ENCODE measurements at regions not wholly inside any gene's neighbourhood (a gene's known extent, or its start where the extent isn't known, plus 50 kb on each side); places are given as distances from the start of the nearest gene placed in this dataset.

GRCh38 chr12:124451637-124452243 lies 115.7 kb downstream of the NCOR2 start:
- intact Hi-C loops (cut with DNase I, micrococcal nuclease), result no loop called here
- Histone ChIP-seq H3K4me3 (no peak overlapping the region), H3K4me1 (ENCODE audit: low read depth) (peaks cover 34% of the 10 kb centered on the region), H3K36me3 (ENCODE audit: low read depth) (no peaks in the 10 kb centered on the region), H3K9me3 (no peaks in the 10 kb centered on the region)
- no peak for ATAC-seq
- peak in 1 of 3 donors; percentile 31 for DNase-seq
- TF ChIP-seq, protein P1, sequence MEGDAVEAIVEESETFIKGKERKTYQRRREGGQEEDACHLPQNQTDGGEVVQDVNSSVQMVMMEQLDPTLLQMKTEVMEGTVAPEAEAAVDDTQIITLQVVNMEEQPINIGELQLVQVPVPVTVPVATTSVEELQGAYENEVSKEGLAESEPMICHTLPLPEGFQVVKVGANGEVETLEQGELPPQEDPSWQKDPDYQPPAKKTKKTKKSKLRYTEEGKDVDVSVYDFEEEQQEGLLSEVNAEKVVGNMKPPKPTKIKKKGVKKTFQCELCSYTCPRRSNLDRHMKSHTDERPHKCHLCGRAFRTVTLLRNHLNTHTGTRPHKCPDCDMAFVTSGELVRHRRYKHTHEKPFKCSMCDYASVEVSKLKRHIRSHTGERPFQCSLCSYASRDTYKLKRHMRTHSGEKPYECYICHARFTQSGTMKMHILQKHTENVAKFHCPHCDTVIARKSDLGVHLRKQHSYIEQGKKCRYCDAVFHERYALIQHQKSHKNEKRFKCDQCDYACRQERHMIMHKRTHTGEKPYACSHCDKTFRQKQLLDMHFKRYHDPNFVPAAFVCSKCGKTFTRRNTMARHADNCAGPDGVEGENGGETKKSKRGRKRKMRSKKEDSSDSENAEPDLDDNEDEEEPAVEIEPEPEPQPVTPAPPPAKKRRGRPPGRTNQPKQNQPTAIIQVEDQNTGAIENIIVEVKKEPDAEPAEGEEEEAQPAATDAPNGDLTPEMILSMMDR (IDR thresholded peaks at IDR 0.05), result no peak

DNA sequence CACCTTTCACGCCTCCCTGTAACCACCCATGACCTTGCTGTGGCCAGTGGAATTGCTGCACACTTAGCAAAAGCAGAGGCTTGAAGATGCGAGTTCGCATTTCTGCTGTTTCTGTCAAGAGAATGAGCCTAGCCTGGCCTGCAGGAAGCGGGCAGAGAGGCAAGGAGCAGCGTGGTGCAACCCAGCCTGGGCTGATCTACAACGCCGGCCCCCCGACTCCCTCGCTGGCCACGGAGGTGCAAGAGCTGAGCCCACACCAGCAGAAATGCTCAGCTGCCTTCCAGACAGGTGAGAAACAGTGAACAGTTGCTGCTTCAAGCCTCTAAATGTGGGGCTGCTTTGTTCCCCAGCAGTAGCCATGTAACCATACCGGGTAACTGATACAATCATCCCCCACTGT lies 116.4 kb downstream of the NCOR2 start:
- Histone ChIP-seq H3K36me3 (ENCODE audit: low read depth) (no peaks in the 10 kb centered on the region), H3K4me3 (no peak overlapping the region), H3K9me3 (no peaks in the 10 kb centered on the region), H3K4me1 (ENCODE audit: low read depth) (peaks cover 29% of the 10 kb centered on the region)
- DNase-seq (peak in 1 of 3 donors; percentile 36), ATAC-seq (no peak)
- TF ChIP-seq, protein P1 (IDR thresholded peaks at IDR 0.05), result no peak
- intact Hi-C loops (cut with DNase I, micrococcal nuclease), result no loop called here

GRCh38 chr12:124450376-124450750 lies 117.0 kb downstream of the NCOR2 start:
- ATAC-seq (no peak), DNase-seq (peak in 1 of 3 donors; percentile 40)
- Histone ChIP-seq H3K4me1 (ENCODE audit: low read depth) (peaks cover 22% of the 10 kb centered on the region), H3K36me3 (ENCODE audit: low read depth) (no peaks in the 10 kb centered on the region), H3K9me3 (no peaks in the 10 kb centered on the region), H3K4me3 (no peak overlapping the region)
- TF ChIP-seq, protein P1 (IDR thresholded peaks at IDR 0.05), result no peak
- intact Hi-C loops (cut with DNase I, micrococcal nuclease), result no loop called here

DNA sequence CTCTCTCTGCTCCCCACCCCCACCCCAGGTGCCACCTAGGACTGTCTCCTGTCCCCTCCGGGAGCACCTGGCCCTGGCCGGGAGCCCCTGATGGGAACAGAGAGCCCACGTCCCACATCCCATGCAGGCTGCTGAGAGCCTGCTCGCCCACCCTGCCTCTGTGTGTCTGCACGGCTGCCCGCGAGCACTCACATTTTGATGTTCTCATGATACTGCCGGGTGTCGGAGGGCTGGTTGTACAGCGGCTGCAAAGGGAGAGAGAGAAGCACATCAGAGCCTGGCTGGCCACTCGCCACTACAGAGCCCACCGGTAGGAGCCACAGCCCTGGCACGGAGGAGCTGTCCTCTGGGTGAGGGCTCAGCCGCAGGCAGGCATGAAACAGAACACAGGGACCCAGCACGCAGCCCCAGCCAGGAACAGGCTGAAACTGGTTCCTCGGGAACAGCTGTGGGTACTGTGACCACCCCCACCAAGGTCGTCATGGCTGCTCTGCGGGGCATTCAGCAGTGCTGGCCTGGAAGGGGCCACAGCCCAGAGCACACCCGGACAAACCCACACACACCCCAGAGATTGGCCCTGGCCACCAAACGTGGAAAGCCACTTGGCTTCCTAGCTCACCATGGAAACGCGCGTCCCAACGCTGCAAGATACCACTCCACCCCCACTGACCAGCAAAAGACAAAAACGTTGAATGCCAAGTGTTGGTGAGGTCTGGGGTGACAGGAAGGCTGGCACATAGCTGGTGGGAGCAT lies 117.6 kb downstream of the NCOR2 start:
- Histone ChIP-seq H3K4me1 (ENCODE audit: low read depth) (peaks cover 20% of the 10 kb centered on the region), H3K36me3 (ENCODE audit: low read depth) (no peaks in the 10 kb centered on the region)
- no peak for ATAC-seq

DNA sequence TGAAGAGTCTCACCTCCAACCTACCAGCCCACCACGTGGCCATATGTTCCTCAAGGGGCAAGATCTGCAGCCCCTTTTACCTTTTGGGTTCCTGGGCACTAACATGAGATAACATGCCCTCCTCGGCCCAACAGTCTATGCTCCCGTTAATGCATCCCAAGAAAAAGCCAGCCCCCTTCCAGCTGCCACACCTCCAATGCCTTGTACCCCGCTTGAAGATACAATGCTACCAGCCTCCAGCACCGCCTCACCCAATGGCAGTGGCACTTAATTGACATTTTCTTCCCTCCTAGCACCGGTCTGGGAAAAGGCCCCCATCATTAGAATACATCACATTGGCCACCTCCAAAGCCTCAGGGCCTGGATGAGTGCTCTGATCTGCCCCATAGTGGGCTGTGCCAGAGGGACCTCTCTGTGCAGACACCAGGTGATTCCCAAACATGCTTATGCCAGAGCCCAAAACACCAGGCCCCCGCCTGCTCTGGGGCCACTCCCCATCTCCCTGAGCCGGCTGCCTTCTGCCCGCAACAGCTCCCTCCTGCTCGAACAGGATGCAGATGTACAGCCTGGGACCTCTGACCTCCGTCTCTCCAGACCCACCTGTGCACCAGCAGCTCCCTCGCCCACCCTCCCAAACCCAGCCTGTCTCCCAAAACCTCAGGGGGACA lies 118.3 kb downstream of the NCOR2 start:
- ATAC-seq (no peak), DNase-seq (peak in 1 of 3 donors; percentile 26)
- intact Hi-C loops (cut with DNase I, micrococcal nuclease), result no loop called here
- no peaks in the 10 kb centered on the region for H3K9me3 ChIP-seq
- TF ChIP-seq, protein P1 (IDR thresholded peaks at IDR 0.05), result no peak
- peaks cover 19% of the 10 kb centered on the region for H3K4me1 ChIP-seq (ENCODE audit: low read depth)
- no peak overlapping the region for H3K4me3 ChIP-seq
- no peaks in the 10 kb centered on the region for H3K36me3 ChIP-seq (ENCODE audit: low read depth)

More for the DNA sequence above, 117.6 kb downstream of the NCOR2 start:
- TF ChIP-seq, protein P1 (IDR thresholded peaks at IDR 0.05), result no peak
- H3K9me3 ChIP-seq, result no peaks in the 10 kb centered on the region
- no peak overlapping the region for H3K4me3 ChIP-seq
- DNase-seq, result peak in 1 of 3 donors; percentile 44
- intact Hi-C loops (cut with DNase I, micrococcal nuclease), result no loop called here
